Upper lobe of right lung (tissue), 1 donor: ENCODE measurements at regions not wholly inside any gene's neighbourhood (a gene's known extent, or its start where the extent isn't known, plus 50 kb on each side); places are given as distances from the start of the nearest gene placed in this dataset.

ENCODE experiments used
- ATAC-seq: fragments of 200-7000 bp; cut with Tn5 transposase; one replicate; pipeline ENCODE4 v1.9.1; 2020; ENCODE audit warnings: mild to moderate bottlenecking, moderate library complexity
- DNase-seq: peaks from one replicate; pipeline ENCODE4 v3.0.0-alpha.2; 2020
- H3K27ac ChIP-seq: fragments of 200-600 bp; one replicate; pipeline ENCODE4 v1.8.0; 2022
- H3K27me3 ChIP-seq: fragments of 200-600 bp; one replicate; pipeline ENCODE4 v1.8.0; 2022; ENCODE audit warnings: mild to moderate bottlenecking
- H3K36me3 ChIP-seq: fragments of 200-600 bp; one replicate; pipeline ENCODE4 v1.8.0; 2022
- H3K4me1 ChIP-seq: fragments of 200-600 bp; one replicate; pipeline ENCODE4 v1.8.0; 2022
- H3K4me3 ChIP-seq: fragments of 200-600 bp; one replicate; pipeline ENCODE4 v1.8.0; 2022; ENCODE audit warnings: mild to moderate bottlenecking
- H3K9me3 ChIP-seq: fragments of 200-600 bp; one replicate; pipeline ENCODE4 v1.8.0; 2022
- intact Hi-C: fragments of 100-400 bp; cut with DNase I; formaldehyde crosslinking; loops from one replicate; pipeline ENCODE4 v1.11.0; 2022
- TF ChIP-seq, protein P1 (sequence below): fragments of 200-600 bp; IDR thresholded peaks from one replicate; pipeline ENCODE4 v1.8.0; 2022; ENCODE audit warnings: antibody characterized with exemption
- donor health status: DM: no; HTN: yes; CAD: no; lungs with severe emphysema.

DNA sequence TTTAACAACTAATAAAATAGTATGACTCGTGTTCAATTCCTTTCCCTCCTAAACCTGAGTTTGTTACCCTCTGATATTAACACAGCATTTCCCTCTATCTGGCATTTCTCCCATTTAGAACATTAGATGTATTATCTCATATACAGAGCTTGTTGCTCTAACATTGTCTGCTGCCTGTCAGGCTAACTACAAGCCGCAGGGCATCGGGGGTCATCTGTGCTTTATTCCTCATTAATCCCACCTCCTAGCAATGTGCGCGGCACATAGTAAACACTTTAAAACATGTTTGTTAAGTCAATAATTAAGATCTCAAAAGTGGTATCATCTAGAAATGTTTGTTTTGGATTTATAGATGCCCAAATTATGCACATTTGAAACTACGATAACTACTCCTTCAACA, 52.9 kb upstream of the NEBL start:
- no peak for ATAC-seq
- Histone ChIP-seq H3K4me1 (no peaks in the 10 kb centered on the region), H3K27ac (no peak overlapping the region), H3K9me3 (no peaks in the 10 kb centered on the region), H3K36me3 (peaks cover 4% of the 10 kb centered on the region), H3K27me3 (no peaks in the 10 kb centered on the region), H3K4me3 (no peak overlapping the region)
- no peak for DNase-seq
- intact Hi-C loops = no loop called here
- TF ChIP-seq, protein P1, sequence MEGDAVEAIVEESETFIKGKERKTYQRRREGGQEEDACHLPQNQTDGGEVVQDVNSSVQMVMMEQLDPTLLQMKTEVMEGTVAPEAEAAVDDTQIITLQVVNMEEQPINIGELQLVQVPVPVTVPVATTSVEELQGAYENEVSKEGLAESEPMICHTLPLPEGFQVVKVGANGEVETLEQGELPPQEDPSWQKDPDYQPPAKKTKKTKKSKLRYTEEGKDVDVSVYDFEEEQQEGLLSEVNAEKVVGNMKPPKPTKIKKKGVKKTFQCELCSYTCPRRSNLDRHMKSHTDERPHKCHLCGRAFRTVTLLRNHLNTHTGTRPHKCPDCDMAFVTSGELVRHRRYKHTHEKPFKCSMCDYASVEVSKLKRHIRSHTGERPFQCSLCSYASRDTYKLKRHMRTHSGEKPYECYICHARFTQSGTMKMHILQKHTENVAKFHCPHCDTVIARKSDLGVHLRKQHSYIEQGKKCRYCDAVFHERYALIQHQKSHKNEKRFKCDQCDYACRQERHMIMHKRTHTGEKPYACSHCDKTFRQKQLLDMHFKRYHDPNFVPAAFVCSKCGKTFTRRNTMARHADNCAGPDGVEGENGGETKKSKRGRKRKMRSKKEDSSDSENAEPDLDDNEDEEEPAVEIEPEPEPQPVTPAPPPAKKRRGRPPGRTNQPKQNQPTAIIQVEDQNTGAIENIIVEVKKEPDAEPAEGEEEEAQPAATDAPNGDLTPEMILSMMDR = no peak

DNA sequence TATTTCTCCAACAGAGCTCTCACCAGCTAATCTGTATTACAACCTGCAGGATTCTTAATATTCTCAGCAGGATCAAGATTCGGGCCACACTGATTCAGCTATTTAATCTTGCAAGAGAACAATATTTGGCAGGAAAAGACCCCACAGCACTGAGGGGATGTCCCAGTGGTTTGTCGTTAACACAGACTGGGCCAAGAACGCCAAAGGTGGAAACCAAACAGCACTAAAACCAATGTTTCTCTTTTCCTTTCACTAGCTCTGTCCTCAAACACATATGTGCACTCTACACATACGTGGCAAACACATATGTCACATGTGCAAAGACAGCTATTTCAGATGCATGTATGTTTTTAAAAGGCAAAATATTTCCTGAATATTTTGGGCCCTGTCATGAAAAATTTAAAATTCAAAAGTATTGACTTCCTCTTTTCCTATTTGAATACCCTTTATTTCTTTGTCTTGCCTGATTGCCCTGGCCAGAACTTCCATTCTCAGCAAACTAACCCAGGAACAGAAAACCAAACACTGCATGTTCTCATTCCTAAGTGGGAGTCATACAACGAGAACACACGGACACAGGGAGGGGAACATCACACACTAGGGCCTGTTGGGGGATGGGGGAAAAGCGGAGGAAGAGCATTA, 51.7 kb upstream of the NEBL start:
- intact Hi-C loops = no loop called here
- ATAC-seq (no peak), DNase-seq (no peak)
- no peak overlapping the region for H3K27ac ChIP-seq
- TF ChIP-seq, protein P1 = no peak
- no peak overlapping the region for H3K4me3 ChIP-seq
- no peaks in the 10 kb centered on the region for H3K4me1 ChIP-seq
- H3K36me3 ChIP-seq = peaks cover 4% of the 10 kb centered on the region
- no peaks in the 10 kb centered on the region for H3K9me3 ChIP-seq
- H3K27me3 ChIP-seq = no peaks in the 10 kb centered on the region
